Upper lobe of left lung (tissue), 4 donors: ENCODE measurements at regions not wholly inside any gene's neighbourhood (a gene's known extent, or its start where the extent isn't known, plus 50 kb on each side); places are given as distances from the start of the nearest gene placed in this dataset.

Experiments used
- CTCF ChIP-seq, 6 experiments: fragments of 450-650 bp in 4 of 6; fragments of 200-600 bp in 2 of 6; sonication (generic) in 2 of 6; IDR thresholded peaks; one replicate each; pipeline ENCODE4 v1.5.1; 2016 to 2019; ENCODE audit warnings: antibody characterized with exemption in 6 of 6
- EP300 ChIP-seq, 4 donors: sonication (generic); formaldehyde crosslinking; IDR thresholded peaks; one replicate each; pipeline ENCODE4 v1.5.1; 2017; ENCODE audit warnings: antibody characterized with exemption in 4 of 4, control low read depth in 2 of 4
- POLR2A ChIP-seq, 4 donors: fragments of 450-650 bp; IDR thresholded peaks; one replicate each; pipeline ENCODE4 v1.5.1; 2016 to 2017; ENCODE audit warnings: antibody characterized with exemption in 4 of 4, mild to moderate bottlenecking in 2 of 4
- POLR2AphosphoS5 ChIP-seq, 2 donors: sonication (generic); formaldehyde crosslinking; IDR thresholded peaks; one replicate each; pipeline ENCODE4 v1.5.1; 2017; ENCODE audit warnings: antibody characterized with exemption in 2 of 2

GRCh38 chr2:222794585-222795449, 66.0 kb upstream of the ACSL3 start:
- no peak for TF ChIP-seq CTCF (IDR thresholded peaks at IDR 0.05)
- no peak for TF ChIP-seq POLR2AphosphoS5 (IDR thresholded peaks at IDR 0.05)
- TF ChIP-seq POLR2A (IDR thresholded peaks at IDR 0.05), result no peak
- TF ChIP-seq EP300 (IDR thresholded peaks at IDR 0.05), result no peak
